ENCODE measurements at regions not wholly inside any gene's neighbourhood (a gene's known extent, or its start where the extent isn't known, plus 50 kb on each side); places are given as distances from the start of the nearest gene placed in this dataset.

- TF ChIP-seq CTCF (IDR thresholded peaks at IDR 0.05), result no peak
- no peak for TF ChIP-seq EP300 (IDR thresholded peaks at IDR 0.05)
- TF ChIP-seq POLR2A (IDR thresholded peaks at IDR 0.05), result no peak
Observed at GRCh38 chr3:20484126-20484525, 298.1 kb upstream of the SGO1 start.
